GF-D8 (cell line): ENCODE measurements at regions not wholly inside any gene's neighbourhood (a gene's known extent, or its start where the extent isn't known, plus 50 kb on each side); places are given as distances from the start of the nearest gene placed in this dataset.
"Not testable (repeated sequence)": the region's sequence is repeated elsewhere in the genome, so short reads cannot be mapped to it uniquely, and the experiment has no call there.

Experiments used
- DNase-seq: peaks from one replicate; lab custom pipeline; 2025; lab: John Stamatoyannopoulos, UW

- DNase-seq: peak; percentile 87
Observed at GRCh38 chr1:234841710-234842231, 231.8 kb upstream of the IRF2BP2 start.

GRCh38 chr1:234841281-234841680 lies 231.3 kb upstream of the IRF2BP2 start:
- DNase-seq: no peak

DNA sequence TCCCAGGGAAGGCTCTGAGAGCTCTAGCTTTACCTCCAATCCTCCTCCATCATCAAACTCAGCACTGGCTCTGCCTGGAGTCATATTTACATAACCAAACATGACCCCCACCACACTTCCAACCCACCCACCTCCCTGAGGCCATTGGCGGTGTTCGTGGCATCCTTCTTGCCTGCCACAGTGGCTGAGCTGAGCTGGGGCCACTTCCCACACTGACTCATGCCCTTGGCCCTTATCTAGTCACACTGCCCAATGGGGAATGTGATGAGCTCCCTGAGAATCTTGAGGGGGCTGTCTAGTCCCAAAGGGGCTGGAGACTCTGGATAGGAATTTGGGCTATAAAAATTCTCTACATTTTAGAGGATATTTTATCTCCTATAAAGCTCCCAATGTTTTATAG lies 230.9 kb upstream of the IRF2BP2 start:
- no peak for DNase-seq

GRCh38 chr1:234840253-234840652 lies 230.3 kb upstream of the IRF2BP2 start:
- no peak for DNase-seq

DNA sequence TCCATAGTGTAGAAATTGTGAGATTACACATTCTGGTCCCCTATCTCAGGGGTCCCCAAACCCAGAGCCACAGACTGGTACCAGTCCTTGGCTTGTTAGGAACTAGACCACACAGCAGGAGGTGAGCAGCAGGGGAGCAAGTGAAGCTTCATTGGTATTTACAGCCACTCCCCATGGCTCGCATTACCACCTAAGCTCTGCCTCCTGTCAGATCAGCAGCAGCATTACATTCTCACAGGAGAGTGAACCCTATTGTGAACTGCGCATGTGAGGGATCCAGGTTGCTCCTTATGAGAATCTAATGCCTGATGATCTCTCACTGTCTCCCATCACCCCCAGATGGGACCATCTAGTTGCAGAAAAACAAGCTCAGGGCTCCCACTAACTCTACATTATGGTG lies 229.7 kb upstream of the IRF2BP2 start:
- no peak for DNase-seq

GRCh38 chr1:234838820-234839219 lies 228.8 kb upstream of the IRF2BP2 start:
- no peak for DNase-seq

GRCh38 chr1:234838182-234838581 lies 228.2 kb upstream of the IRF2BP2 start:
- peak; percentile 61 for DNase-seq

DNA sequence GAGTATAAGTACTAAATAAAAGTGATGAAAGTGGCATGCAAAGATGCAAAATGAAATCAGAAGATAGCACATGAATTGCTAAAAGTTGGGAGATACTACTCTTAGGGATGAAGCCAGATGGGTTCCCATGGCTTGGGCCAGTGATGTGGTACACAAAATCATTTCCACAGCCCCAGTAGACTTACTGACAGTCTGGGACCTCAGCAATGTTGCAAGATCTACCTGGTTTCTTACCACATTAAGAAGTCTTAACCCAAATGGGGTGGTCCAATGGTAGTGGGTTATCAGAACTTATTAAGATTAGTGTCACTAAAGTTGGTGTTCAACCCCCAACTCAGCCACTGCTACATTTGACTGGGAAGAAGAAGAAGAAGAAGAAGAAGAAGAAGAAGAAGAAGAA lies 227.7 kb upstream of the IRF2BP2 start:
- DNase-seq: no peak

GRCh38 chr1:234836776-234837357 lies 226.9 kb upstream of the IRF2BP2 start:
- no peak for DNase-seq

GRCh38 chr1:234836045-234836681 lies 226.2 kb upstream of the IRF2BP2 start:
- no peak for DNase-seq

GRCh38 chr1:234835239-234835638 lies 225.3 kb upstream of the IRF2BP2 start:
- no peak for DNase-seq

DNA sequence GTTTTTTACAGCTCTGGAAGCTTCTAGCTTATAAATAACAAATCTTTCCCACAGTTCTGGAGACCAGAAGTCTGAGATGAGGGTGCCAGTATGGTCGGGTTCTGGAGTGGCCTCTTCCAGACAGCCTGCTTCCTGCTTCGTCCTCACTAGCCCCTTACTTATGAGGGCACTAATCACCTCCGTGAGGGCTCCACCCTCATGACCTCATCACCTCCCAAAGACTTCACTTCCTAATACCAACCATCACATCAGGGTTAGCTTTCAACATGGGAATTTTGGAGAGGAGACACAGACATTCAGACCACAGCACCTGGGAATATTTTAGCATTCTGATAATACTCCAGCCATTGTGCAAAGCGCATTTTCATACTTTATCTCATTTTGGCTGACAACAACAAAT lies 223.7 kb upstream of the IRF2BP2 start:
- DNase-seq: no peak

DNA sequence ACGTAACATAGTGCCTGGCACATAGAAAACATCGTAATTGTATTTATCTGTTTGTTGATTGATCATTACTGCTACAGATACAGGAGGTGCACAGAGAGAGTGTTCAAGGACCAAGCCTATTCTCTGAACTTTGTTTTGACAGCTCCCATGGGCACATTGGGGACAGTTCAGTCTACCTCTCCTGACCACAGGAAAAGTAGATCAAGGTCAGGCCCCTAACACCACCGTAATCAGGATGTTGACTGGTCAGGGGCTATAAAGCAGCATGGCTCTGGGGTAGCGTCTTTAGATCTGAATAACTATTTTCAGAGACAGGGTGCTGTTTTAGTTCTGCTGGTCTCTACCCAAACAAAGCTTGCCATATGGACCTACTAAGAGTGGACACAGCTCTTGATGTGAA lies 223.1 kb upstream of the IRF2BP2 start:
- no peak for DNase-seq

DNA sequence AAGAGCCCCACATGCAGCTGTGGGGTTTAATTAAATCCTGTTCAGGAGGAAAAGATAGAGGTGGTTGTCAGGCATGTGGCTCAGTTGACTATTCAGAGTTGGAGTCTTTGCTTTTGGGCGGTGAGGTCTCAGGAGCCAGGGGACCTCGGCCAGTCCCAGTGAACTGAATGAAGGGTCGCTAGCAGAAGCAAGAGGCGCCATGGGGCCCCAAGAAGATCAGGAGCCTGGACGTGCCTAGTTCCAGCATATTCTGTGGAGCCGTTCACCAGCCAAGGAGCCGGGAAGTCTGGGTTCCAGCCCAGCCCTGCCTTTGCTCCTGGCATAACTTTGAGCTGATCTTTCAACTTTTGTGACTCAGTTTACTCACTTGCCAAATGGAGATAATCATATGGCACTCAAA lies 217.7 kb upstream of the IRF2BP2 start:
- no peak for DNase-seq

- DNase-seq: no peak
Observed at GRCh38 chr1:234827181-234827580, 217.2 kb upstream of the IRF2BP2 start.

- no peak for DNase-seq
Observed at GRCh38 chr1:234826352-234826751, 216.4 kb upstream of the IRF2BP2 start.

DNA sequence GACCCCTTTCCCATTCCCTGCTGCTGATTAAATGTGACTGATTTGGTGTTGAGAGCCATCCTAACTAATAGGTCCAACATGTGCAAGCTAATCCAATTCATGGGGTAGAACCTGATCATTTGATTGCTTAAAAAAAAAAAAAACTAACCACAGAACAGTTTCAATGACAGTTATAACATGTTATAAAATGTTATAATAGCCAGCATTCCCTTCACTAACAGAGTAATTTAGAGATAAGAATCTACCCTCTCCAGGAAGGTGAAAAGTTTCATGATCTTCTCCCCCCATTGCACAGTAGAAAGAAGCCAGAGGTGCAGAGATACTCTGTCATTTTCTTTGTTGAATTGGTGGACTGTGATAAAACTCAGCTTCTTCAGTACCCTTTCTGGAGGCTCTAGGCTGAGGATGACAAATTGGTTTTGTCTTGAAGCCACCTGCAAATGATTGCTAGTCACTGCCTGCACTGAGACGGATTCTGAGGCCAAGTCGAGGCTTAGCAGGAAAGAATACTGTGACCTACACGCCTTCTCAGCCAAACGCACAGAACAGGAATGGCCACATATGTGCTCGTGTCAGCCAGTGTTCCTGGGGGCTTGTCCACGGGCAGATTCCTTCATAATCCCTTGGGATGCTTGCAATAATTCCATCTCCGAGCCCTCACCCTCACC lies 215.7 kb upstream of the IRF2BP2 start:
- DNase-seq: no peak

GRCh38 chr1:234824836-234825235 lies 214.9 kb upstream of the IRF2BP2 start:
- DNase-seq: not testable (repeated sequence)

GRCh38 chr1:234823191-234824176 lies 213.5 kb upstream of the IRF2BP2 start:
- no peak for DNase-seq

DNA sequence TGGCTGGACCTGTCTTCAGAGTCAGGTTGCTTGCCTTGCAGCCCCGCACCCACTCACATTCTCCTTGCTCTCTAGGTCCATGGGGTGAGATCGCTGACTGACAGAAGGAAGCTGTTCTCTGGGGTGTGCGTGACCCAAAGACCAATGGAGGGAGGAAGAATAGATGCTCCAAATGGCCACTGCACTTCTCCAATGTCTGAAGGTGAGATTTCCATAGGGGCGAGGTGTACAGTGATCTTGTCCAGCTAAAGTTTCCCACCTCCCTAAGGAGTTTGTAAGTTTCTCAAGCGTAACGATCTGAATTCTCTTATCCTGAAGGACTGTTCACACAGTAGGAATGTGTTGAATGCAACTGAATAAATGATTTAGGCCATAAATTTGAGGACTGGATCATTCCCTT lies 211.9 kb upstream of the IRF2BP2 start:
- DNase-seq: no peak

DNA sequence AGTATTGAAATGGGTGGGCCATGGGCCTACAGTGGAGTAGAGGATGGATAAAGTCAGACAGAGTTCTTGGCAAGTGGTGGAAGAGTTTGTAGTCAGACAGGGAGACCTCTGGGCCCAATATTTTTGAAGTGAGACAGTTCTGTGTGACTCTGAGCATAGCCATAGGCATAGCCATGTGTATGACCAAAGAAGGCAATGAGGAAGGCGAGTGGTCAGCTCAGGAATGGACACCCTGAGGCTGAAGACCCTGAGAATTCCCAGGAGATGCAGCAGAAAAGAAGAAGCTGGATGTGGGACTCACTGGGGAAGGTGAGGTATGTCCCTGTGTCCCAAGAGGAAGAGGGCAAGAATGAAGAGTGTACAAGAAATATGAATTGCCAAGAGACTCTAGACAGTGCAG lies 210.6 kb upstream of the IRF2BP2 start:
- DNase-seq: no peak

DNA sequence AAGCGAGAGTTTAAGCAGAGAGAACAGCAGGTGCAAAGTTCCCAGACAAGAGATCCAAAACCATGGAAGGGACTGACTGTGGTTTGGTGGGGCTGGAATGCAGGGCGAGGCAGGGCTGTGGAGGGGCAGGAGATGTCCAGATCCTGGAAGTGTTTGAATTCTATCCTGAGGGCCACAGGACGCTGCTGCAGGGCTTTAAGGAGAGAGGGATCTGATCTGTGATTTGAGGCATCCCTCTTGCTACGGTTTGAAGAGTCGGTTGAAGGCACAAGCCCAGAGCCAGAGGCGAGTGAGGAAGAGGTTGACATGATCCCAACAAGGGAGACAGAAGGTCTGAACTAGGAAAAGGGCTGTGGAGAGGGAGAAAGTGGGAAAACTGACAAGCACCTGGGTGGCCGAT lies 209.9 kb upstream of the IRF2BP2 start:
- DNase-seq: not testable (repeated sequence)
